NCI-H1694 treated with DMSO at 0.1 percent for 48 hours (cell line): ENCODE measurements at regions not wholly inside any gene's neighbourhood (a gene's known extent, or its start where the extent isn't known, plus 50 kb on each side); places are given as distances from the start of the nearest gene placed in this dataset.
"Not testable (repeated sequence)": the region's sequence is repeated elsewhere in the genome, so short reads cannot be mapped to it uniquely, and the experiment has no call there.

Experiments used
- DNase-seq: peaks from one replicate; lab custom pipeline; 2025; lab: John Stamatoyannopoulos, UW

DNA sequence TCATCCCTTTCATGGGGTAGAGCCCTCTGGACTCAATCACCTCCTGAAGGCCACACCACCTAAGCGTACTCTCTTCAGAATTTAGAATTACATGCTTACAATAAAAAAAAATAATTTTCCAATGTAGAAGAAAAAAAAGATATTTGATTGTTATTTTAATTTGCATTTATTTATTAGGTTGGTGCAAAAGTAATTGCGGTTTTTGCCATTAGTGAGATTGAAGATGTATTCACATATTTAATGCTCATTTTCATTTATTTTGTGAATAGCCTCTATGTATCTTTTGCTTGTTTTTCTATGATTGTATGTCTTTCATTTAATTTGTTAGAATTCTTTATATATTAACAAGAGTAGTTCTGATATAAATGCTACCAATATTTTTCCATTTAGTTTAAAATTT lies 220.5 kb downstream of the RND3 start:
- DNase-seq = no peak

DNA sequence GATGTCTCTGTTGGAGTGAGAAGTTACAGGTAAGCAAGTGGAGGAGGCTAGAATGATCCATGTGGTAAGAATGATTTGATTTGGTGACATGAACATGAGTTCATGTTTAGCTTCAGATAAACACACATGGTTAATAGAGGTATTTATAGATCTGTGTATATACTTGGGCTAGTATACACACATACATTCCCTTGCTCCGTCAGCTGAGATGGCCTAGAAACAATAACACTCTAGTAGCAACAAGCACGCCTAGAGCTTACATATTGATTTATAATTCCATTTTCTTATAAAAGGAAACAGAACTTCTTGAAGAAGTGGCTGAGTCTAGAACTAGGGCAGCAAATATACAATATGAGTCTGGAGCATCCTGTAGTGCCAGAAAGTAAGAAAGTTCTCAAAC lies 223.0 kb downstream of the RND3 start:
- no peak for DNase-seq

DNA sequence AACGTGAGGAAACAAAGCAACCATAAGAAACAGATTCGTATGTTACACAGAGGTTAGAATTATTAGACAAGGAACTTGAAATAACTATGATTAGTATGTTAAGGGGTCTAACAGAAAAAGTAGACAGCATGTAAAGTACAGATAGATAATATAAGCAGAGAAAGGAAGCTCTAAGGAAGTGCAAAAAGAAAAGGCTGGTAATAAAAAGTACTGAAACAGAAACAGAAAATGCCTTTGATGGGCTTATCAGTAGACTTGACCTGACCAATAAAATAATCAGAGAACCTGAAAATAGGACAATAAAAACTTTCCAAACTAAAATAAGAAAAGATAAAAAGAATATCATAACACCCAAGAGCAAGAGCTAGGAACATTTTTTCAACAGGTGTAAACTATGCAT lies 225.8 kb downstream of the RND3 start:
- DNase-seq = no peak

DNA sequence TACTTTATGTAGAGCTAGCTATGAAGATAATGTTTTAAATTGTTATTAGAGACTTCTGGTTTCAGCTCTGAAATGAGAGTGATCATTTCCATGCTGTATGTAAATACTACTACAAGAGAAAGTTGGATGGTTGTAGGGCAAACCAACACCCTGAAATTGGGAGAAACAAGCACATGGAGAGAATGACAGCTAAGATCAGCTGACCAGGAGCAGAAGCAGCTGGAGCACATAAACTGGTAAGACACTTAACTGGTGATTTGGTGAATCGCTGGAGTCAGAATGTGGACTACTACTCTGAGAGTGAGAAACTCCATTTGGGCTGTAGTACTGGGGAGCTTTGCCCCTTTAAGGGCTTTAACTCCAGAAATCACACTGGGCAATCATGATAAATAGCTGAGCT lies 226.8 kb downstream of the RND3 start:
- DNase-seq = no peak

DNA sequence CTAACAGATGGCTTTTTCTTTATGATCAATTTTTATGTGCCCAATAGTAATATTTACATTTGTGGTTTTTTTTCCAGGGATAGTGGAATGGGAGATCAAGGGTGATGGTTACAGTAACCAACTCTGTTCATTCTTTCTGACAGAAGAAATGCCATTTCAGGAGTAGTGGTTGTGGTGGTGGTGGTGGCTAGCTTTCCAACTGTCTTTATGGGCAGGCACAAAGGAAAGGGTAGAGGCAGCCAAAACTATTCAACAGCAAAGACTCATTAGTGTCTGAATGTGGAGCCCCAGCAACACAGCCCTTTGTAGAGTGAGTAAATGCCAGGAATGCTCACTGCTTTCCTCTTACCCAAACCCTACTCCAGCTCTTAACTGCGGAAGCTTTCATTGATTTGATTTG lies 227.7 kb downstream of the RND3 start:
- DNase-seq = no peak

DNA sequence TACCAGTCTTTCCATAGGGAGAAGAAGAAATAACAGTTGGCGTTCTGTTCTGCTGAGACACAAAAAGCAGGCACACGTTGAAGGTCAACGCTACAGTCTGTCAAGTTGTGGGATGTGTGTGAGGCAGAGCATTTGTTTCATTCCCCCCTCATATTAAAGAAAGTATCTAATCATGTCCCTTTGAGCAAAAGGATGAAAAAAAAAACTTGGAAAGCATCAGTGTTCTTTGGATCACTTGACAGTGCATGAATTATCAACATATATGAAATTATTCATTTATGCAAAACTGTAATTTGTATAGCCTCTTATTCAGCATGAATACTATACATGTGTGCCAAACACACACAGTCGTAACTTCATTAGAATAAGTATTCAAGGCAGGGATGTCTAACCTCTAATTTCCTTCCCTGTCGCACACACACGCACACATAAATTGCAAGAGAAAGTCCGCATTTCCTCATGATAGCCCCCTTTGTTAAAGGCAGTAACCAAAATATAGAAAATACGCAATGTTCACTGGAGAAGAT lies 228.6 kb downstream of the RND3 start:
- DNase-seq = no peak

DNA sequence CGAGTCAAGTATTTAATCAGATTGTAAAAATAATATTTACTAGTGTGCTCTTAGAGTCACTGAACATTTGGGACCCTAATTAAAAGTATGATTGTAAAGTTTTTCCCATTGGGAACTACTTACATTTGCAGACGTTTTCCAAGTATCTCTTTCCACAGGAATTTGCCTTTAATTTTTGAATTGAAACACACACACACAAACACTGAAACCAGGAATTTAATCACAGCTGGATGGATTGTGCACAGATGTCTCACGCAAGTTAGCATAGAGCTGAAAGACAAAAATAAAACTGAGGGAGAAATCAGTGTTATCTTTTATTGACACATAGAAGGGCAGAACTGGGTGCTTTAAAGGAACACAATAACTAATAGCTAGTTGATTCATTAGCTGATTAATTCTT lies 230.7 kb downstream of the RND3 start:
- DNase-seq = peak; percentile 9

DNA sequence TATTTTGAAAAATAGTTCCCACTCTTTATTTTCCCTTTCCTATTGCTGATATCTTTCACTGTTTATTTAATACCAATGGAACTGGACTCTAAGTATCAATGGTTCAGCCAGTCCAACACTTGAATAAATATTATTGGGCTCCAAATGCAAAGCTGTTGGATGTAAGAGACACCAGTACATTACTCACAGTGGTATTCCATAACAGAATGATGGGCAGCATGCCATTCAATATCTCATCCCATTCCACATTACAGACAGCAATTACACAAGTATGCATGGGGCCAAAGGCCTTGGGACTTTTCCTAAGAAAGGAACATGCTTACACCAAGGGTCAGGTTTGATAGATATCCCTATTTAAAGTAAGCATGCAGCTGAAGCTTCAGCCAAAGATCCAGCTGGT lies 231.9 kb downstream of the RND3 start:
- no peak for DNase-seq

DNA sequence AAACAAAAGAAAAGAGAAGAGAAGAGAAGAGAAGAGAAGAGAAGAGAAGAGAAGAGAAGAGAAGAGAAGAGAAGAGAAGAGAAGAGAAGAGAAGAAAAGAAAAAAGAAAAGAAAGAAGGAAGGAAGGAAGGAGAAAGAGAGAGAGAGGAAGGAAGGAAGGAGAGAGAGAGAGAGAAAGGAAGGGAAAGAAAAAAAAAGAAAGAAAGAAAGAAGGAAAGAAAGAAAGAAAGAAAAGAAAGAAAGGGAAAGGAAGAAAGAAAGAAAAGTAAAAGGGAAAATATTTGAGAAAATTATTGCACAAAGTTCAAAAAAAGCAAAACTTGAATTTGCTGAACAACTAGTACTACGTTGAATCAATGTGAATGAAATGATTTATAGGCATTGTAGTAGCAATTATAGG lies 237.7 kb downstream of the RND3 start:
- DNase-seq = not testable (repeated sequence)

DNA sequence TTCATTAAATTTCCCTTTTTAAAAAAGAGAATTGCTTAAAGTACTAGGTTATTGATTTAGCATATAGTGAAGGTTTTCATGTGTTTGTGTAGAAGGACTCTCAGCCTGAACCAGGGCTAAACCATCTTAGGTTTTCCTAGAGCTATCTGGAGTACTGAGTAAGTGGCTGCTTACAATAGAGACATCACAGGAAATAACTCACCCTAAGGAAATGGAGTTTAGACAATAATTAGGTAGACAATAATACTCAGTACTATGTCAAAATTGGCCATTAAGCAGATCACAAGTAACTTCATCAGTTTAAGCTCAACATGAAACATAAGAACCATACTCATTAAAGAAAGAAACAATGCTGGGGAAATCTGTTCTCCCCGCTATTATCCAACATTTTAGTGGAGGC lies 240.0 kb downstream of the RND3 start:
- DNase-seq = no peak

DNA sequence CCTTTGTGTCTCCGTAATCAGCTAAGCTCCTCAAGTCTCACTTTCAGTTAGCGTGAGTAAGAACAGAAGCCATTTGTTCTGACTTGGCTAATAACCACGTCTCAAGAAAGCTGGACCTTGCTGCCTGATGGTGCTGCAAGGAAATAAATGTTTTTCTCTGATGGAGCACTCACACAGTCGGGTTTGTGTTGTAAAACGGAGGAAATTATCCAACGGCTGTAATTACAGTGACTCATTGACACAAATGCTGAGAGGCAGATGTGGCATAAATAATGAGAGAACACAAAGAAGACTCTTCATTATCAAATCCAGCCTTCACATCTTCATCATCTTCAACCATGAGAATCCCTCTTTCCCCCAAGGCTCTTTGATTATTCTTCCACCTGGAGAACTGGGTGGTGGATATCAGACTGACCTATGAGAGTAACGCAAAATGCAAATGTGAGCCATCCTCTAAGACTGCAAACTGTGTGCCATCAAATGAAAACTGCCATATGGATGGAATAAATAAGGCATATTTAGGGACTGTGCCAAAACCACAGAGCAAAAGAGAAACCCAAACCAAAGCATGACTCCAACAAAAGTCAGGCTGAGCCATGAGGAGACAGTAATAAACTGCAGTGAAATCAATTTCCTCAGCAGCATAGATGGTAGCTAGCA lies 252.6 kb downstream of the RND3 start:
- peak; percentile 98 for DNase-seq

DNA sequence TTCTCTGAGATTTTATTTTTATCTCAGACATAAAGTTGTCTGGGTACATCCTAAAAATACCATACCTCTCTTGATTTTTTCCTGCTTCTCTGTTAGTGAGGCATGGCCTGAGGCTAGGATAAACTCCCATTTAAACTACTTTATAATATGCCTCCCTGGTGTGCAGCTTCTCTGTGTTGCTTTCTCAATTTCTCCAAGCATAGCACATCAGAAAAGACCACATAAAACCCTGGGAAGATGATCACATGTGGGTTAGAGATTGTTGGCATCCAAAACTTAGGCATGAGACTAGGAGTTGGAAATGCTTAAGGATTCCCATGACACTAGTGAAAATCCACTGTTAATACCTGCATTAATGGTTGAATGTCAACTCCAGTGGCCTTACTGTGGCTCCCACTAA lies 254.6 kb downstream of the RND3 start:
- no peak for DNase-seq

DNA sequence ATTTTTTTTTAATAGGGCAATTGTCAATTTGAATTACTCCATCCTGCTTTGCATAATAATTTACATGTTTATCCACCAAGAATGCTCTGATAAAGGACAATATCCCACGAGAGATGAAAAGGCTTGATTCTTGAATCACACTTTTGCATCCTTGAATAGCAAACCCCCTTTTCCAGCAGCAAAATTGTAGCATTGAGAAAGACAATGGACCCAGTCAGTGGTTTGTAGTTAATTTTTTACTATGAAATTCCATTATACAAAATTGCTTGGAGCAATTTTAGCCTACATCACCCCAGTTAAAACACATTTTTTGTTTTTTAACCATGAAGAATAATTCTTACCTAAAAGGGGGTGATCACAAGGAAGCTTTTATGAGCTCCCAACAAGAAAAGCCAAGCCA lies 255.1 kb downstream of the RND3 start:
- no peak for DNase-seq

DNA sequence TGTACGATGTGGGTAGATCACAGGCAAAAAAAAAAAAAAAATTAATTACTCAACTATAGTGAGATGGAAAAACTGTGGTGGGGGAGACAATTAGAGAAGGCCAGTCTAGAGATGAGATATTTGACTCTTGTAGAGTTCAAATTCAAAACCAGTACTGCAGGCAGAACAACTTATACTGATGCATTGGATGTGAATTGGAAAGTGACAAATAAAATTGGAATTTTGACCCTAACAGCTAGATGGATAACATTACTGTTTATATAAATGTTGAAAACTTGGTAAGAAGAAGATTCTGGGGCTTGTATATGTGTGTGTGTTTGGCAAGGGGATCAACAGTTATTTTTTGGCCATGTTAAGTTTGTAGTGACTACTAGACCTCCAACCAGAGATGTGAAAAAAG lies 256.9 kb downstream of the RND3 start:
- no peak for DNase-seq

DNA sequence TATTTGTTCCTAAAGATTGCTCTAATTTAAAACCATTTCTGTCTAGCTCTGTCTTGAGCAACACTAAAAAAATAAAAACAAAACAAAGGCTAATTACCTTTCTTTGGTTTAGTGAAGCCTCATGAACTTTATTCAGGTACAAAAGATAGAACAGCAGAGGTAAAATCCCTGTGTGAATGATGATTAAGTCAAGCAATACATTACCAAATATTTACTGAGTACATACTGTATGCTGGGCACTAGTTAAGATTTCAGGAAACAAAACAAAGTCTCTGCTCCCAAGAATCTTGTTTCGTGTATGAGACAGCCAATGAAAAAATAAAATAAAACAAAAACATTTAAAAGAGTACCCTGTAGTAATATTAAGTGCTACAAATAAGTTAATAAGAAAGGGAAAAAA lies 257.5 kb downstream of the RND3 start:
- DNase-seq = no peak

DNA sequence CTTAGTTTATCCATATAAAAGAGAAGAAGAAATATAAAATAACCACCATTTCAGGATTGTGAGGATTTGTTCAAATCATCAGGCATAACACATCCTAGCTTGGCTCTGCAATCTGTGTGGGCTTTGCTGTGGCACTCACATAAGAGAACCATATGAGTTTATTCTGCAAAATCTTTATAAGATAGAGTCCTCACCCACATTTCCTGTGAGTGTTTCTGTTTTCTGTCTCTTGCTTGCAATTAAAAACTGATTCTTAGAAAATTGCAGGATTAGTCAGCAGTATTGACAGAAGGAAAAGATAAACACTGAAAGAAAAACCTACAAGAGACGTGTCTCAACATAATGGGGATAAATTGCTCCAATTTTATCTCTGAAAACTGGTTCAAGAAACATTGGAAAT lies 258.5 kb downstream of the RND3 start:
- DNase-seq = no peak

DNA sequence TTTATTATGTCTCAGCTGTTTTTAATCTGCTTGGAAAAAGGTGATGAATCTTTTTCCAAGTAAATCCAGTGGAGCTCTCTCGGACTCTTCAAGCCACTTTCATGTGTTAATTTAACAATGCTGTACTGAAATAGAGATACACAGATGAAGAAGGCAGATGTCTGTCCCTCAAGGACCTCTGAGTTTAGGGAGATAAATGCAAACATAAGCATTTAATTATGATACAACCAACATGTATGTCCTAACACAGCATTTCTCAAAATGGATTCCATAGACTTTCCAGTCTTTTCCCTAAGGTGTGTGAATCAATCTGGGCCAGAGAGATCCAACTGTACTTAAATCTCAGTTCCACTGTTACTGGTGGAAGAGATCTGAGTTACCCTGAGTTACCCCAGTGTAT lies 262.4 kb downstream of the RND3 start:
- DNase-seq = no peak

DNA sequence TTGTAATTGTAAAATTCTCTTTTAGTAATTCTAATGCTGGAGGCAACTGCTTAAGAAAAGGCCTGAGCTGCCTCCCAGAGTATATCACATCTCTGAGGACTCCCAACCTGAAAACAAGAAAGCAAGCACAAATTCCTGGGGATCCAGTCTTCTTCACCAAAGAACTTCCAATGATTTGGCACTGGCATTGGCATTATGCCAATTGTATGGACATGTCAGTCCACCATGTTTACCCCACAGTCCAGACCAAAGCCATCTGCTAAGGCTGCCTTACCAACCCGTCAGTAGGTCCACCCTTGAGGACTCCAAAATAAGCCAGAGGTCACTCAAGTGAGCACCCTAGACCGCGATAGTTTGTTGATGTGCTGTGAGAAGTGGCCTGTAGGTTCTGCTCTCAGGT lies 263.1 kb downstream of the RND3 start:
- DNase-seq = no peak

DNA sequence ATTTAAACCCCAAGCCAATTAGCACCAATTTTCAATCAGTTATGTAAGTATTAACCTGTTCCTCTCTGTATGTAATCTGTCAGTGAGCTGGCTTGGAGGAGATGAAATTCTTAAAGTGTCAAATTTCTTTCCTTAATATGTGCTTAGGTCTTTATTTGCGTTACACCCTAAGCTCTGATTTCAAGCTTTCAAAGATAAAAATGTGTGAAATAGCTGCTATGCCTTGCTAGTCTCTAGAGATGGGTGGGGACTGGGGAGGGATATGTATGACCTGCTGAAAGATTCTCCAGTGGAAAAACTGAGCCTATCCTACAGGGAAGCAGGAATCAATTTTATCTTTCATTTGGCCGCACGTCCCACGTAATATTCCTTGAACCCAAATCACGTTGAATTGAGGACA lies 264.5 kb downstream of the RND3 start:
- no peak for DNase-seq

DNA sequence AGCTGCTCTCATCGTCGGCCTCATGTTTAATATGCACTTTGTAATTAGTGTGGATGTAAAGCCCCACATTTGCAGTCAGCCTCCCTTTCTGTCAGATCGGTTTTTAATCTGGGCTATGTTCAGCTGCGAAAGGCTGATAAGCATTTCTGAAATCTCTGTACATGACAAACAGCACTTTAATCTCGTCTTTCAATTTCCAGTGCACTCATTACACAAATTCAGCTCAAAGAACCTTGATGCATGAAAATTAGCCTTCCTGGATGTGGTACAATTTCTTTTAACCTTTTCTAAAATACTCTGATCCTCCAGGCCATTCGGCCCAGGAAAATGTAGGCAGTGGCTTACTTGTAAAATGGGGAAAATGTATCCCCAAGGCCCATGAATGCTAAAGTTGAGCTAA lies 265.1 kb downstream of the RND3 start:
- no peak for DNase-seq

DNA sequence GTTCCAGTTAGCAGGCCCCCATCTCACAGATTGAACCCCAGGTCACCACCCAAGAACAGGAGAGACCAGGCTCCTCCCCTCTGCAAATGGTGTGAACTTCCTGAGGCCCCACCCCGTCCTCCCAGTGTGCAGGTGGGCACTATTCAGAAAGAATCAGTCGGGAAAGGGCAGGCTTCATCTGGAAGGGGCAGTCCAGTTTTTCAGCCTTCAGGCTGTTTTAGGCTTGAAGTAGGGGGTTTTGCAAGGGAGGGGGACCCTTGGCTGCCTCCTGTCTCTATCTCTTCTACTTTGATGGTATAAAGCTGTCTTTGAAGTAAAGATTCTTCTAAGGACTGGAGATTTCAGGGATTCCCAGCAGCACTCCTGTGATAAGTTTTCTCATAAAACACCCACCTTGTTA lies 267.6 kb downstream of the RND3 start:
- no peak for DNase-seq

DNA sequence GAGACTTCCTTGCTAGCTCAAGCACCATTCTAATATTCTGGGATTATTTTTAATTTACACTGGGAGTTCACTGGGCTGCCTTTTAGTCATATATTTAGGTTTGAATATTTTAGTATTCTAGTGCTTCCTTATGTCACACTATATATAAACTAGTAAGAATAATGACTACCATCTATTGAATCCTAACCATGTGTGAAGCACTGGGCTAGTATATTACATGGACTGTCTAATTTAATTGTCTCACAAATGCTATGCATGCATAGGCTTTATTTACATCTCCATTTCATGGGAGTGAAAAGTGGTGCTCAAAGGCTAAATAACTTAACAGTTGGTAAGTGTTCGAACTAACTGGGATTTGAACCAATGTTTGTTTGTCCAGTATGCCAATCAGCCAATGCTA lies 272.4 kb downstream of the RND3 start:
- DNase-seq = no peak

DNA sequence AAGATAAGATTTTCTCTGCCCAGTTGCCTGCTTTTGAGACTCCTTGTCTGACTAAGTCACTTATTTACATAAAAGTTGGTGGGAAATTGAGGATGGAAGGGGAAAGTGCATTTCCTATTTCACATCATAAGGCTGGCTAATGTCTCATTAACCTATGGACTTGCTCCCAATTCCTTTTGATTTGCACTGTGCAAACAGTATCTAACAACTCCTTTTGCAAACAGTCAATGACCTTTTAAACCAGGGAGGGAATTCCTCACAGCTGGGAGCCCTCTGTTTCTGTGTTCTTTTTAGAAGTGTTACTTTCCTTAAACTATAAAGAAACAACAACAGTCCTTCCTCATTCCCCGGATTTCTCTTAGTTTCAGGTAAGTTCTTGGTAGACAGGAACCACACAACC lies 272.8 kb downstream of the RND3 start:
- DNase-seq = no peak

DNA sequence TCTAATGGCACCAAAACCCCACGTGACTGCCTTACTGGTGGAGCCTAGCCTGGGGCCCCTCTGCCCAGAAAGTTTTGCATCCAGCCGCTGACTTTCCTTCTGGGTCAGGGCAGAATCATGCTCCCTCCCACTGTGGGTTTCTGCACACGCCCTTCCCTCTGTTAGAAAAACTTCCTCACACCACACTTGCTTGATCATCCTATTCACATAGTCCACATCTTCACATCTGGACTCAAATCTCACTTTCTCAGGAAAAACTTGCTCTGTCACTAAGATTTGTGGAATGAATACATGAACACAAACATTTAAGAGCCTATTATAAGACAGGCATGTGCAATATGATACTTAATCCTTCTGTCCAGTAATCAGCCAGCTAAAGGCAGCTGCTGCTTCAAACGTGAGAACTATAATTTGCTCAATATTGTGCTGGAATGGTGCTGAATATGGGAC lies 274.7 kb downstream of the RND3 start:
- DNase-seq = no peak
